HG03108 (cell line): ENCODE measurements at regions not wholly inside any gene's neighbourhood (a gene's known extent, or its start where the extent isn't known, plus 50 kb on each side); places are given as distances from the start of the nearest gene placed in this dataset.
"Not testable (repeated sequence)": the region's sequence is repeated elsewhere in the genome, so short reads cannot be mapped to it uniquely, and the experiment has no call there.

Experiments
- ATAC-seq: cut with Tn5 transposase; IDR thresholded peaks from one replicate; pipeline ENCODE4 v1.9.1; 2021; ENCODE audit warnings: moderate library complexity; ENCODE audit not compliant: unreplicated experiment

DNA sequence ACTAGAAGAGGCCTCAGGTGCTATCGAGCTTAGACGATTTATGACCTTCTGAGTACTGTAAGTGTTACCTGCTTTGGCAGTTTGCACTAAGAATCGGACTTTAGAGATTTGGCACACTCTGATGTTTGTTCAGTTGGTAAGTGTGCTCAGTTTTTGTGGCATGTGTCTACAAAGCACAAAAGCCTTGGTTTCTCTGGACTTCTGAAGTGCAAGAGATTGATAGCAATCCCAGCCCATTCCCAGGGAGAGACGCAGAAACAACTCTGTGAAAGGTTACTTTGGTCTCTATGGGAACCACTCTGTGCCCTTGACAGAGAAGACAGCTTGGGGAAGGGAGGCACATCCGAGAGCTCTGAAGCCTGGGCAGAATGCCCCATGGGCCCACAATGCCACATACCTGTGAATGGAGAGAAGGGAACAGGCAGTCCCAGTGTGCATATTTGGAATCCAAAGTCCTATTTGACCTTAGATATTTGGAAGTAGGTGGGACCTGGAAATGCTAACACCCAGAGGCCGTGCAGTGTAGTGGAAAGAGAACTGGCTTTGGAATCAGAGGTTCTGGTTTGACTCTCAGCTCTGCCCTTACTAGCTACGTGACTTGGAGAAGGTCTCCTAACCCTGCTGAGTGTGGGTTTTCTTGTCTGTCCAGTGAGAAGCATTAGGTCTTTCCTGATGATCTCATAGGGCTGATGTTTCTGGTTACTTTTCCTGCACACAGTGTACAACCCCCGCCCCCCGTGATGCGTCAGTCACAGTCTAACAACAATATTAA lies 194.3 kb upstream of the VLDLR start:
- ATAC-seq, result no peak

DNA sequence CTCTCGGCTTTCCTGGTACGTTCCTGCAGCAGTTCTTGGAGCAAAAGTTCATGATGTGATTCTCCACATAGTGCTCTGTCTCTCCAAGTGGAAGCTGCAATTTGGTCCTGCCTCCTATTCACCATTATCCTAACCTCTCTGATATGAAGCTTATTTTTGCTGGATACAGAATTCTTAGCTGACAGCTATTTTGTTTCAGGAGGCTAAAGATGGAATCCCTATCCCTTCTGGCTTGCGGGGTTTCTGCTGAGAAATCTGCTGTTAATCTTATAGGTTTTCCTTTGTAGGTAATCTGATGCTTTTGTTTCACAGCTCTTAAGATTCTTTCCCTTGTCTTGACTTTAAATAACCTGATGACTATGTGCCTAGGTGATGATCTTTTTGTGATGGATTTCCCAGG lies 181.6 kb upstream of the VLDLR start:
- no peak for ATAC-seq

DNA sequence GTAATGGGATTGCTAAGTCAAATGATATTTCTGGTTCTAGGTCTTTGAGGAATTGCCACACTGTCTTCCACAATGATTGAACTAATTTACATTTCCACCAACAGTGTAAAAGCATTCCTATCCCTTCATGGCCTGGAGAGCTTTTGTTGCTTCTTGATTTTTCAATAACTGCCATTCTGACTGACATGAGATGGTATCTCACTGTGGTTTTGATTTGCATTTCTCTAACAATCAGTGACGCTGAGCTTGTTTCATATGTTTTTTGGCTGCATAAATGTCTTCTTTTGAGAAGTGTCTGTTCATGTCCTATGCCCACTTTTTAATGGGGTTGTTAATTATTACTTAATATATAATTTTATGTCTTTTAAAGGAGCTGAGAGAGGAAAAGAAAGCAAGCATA lies 177.7 kb upstream of the VLDLR start:
- not testable (repeated sequence) for ATAC-seq

DNA sequence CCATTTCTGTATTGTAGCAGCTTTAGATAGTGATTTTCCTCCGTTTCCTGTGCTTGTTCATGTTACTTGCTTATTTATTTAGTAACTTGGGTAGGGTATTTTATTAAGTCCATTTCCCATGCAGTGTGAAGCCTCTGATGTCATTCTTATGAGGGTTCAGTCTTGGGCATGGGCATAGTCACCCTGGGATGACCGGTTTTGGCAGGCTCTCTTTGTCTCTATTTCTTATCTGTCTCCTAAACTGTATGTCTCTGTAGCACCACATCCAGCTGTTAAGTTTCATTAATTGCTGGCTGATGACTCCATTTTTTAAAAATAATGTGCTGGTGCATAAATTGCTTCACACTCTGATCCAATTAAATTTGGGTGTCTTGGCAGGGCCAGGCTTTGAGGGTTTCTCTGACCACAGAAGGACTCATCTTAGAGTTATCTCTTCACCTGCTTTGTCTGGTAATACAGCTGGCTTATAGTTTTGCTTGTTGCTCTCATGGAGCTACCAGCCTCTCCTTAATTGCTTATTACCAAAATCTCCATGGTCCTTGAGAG lies 173.3 kb upstream of the VLDLR start:
- no peak for ATAC-seq

DNA sequence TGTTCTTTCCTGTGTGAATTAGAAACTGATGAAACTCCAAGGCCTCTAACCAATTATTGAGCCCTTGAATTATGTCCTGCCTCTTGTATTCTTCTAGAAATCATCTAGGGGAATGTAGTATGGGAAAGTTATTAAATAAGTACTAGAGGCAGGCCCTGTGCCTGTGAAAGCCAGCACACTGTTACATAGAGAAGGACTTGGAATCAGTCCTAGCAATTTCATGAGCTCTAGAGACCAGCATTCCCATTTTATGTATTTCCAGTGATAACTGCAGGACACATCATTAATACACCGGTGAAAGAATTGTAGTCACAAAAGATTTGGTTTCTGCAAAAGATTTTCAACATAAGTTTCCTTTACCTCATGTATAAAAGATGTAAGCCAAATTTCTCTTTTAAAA lies 168.5 kb upstream of the VLDLR start:
- no peak for ATAC-seq

DNA sequence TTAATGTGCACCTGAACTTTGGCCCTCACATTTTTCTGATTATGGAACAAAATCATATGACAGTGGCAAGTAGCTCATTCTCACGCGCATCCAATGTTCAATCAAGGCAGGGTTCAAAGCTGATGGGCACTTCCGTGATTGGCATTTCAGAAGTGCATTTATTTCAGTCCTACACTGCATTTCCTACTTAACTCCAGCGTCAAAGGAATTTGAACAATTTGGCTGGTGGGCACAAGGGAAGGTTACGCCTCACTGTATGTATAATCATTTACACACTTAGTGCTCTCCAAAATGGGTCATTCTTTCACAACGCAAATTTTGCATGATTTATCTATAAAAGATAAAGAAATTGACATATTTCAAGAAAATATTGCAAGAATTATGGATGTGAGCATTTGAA lies 167.9 kb upstream of the VLDLR start:
- ATAC-seq, result no peak

DNA sequence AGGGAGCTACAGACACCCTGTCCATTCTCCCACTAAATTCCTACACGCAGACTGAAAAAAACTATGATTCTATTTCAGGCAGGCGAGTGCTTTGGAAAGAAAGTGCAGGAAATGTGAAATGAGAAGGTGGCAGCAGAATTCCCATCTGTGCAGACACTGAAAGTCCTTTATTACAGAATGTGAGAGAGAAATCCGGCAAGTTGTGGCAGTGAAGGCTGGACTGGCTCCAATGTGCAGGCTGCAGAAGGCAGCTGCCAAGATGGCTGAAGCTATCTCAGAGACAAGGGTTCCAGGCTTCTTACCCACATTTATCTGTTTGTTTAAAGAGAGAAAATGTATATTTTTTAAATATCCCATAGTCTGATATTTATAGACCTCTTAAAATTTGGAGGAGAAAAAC lies 161.8 kb upstream of the VLDLR start:
- ATAC-seq, result no peak

DNA sequence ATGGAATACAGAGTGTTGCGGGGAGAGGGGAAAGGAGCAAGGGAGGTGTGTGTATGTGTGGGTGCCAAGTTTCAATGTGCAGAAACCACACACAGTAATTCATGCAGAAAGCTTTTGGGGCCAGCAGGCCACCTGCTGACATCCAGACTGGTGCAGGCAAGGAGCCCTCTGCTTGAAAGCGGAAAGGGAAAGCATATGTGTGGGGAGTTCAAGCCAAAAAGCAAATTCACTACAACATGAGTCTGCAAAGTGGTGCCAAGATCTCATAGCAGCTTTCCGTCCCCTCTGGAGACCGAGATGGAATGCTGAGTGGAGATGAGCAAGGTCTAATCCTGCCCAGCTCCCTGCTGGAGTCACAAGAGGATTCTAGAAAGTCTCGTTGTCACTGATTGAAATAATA lies 159.7 kb upstream of the VLDLR start:
- ATAC-seq, result no peak

DNA sequence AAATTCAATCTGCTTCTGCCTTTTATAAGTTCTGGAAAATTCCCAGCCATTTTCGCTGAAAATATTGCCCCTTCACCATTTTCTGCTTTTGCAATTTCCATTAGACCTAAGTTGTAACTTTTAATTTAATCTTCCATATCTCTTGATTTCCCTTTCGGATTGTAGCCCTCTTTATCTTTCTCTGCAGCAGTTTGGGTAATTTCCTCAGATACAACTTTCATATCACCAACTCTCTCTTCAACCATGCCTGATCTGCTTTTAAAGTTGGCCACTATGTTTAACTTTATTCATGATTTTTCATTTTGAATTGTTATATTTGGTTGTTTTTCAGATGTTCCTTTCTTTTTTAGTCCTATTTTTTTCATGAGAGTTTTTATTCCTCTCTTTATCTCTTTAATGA lies 157.0 kb upstream of the VLDLR start:
- ATAC-seq, result no peak

DNA sequence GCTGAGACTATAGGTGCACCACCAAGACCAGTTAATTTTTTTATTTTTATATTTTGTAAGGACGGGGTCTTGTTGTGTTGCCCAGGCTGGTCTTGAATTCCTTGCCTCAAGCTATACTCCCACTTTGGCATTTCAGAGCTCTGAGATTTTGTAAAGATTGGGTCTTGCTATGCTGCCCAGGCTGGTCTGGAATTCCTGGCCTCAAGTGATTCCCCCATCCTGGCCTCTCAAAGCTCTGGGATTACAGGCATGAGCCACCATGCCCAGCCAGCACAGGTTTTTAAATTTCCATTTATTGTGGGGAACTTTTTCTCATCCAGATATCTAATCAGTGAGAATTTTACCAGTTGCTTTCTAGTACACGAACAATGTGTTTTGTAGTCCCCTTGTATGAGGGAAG lies 156.1 kb upstream of the VLDLR start:
- no peak for ATAC-seq

DNA sequence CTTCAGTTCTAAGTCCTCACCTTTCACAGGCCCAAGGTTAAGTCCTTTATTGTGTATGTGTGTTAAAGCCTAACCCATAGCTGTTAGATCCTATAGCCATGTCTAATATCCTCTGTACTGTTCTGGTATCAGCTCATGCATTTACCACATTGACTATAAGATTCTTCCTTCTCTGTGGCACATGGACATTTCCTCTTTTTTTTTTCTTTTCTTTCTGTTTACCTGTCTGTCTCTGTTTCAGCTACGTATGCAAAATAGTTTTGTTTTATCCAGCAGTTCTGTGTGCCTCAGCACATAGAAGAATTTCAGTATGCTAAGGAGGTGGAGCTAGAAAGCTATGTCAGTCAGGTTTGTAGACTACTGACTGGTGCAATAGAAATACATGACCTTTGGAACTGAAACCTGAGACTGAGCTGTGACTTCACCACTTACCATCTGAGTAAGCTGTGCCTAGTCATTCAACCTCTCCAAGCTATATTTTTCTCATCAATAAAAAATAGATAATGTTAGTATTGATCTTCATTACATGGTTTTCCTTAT lies 155.6 kb upstream of the VLDLR start:
- peak; percentile 96 for ATAC-seq

DNA sequence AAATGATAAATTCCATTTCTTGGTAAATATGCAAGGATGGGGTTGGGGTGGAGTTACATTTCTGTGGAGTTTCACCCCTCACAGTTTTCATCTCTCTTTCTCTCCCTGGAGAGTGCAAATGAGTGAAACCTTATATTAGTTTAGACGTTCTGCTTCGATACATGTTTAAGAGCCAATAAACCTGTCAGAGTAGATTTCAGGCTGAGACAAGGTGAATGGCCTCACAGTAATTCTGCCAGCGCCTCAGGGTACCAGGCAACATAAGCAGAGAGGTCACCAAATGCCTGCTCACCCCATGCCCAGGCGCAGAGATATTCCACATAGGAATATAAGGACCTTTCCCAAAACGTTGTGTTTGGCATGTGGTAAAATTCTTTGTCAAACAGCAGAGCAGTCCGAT lies 154.9 kb upstream of the VLDLR start:
- no peak for ATAC-seq

DNA sequence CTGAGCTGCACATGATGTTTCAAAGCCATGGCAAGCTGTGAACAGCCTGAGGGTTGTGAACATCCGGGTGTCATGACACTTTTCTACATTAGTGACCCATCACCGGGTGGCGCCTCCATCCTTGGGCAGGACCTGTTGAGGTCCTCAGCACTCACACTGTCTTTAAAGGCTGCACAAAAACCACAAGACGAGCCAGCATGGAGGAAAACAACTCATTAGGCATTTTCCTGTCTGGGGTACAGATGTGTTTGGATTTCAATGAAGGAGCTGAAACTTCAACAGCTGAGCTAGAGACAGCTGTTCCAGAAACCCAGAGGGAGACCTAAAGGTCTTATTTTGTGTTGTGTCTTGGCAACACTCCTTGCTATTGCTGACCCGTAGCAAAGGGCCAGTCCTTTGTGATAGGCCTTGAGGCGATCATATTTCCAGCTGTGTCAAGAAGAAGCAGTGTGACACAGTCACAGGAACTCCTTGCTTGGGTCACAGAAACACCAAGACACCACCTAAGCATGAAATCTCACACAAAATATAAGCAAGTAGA lies 151.8 kb upstream of the VLDLR start:
- ATAC-seq, result no peak

DNA sequence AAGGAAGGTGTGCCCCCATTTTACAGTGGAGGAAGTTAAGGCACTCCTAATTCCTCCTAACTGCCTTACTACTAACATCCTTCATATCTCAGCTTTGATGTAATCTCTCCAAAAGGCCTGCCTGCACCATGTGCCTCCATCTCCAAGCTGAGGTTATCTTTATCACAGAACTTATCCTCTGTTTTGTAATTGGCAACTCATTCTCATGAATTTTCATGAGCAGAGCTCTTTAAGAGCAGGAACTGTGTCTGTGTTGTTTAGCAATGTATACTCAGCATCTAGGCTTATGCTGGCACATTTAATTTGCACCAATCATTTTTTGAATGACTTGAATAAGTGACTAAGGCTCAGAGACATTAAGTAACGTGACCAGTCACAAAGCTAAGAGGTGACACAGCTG lies 147.9 kb upstream of the VLDLR start:
- no peak for ATAC-seq

DNA sequence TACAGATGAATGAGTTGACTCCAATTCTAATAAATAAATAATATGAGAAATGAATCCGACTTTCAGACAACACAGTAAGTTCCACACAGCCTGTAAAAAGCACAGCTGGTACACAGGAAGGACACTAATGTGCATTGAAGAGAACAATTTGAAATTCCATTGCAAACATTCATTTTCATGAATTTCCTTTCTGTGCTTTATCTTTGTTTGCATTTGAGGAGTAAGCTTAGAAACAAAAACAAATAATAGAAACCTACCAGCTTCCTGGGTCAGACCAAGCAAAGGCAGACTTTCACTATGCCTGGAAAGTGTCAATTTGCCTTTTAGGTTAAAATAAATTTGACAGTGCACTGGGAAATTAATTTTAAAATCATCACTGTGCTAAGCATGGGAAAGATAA lies 143.8 kb upstream of the VLDLR start:
- no peak for ATAC-seq

DNA sequence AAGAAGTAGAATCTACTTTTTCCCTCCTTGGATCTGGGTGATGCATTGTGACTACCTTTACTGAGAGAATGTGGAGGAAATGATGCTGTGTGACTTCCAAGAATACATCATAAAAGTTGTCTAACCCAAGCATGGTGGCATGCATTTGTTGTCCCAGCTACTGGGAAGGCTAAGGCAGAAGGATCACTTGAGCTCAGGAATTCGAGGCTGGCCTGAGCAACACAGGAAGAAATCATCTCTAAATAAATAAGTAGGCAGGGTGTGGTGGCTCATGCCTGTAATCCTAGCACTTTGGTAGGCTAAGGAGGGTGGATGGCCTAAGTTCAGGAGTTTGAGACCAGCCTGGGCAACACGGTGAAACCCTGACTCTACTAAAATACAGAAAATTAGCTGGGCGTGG lies 143.2 kb upstream of the VLDLR start:
- ATAC-seq, result no peak

DNA sequence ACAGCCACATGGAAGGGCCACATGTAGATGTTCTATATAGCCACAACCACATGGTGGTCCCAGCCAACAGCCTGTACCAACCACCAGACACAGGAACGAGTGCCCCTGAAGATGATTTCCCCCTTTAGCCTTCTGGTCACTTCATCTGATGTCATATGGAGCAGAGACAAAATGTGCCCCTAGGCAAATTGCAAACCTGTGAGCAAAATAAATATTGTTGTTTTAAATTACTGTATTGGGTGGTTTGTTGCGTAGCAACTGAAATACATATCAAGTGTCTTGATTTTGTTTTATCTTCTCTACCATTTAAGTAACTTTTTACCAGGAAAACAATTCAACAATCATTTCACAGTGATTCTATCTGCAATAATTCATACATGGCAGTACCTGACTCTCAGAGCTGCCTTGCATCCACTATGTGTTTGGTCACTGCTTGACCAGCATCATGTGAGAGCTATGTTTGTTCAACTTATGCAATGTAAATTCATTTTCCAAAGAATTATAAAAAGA lies 142.5 kb upstream of the VLDLR start:
- no peak for ATAC-seq

DNA sequence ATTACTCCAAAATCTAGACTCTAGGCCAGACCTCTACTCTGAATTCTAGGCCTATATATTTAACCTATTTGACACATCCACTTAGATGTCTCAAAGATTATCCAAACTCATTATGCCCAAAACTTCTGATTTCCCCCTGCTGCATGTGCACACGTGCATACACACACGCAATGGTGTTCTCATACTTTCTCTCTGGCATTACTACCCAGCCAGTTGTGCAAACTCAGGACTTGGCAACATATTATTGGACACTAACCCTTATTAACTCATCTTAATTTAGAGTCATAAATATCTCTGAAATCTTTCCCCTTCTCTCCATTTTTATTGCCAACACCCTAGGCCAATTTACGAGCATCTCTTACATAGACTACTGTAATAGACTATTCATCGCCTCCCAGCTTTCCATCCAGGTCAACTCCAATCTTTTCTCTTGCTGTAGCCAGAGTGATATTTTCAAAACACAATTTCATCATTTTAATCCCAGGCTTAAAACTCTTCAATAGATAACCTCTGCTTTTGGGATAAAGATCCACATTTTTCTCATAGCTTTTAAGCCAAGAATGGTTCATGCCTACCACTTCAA lies 141.2 kb upstream of the VLDLR start:
- no peak for ATAC-seq

DNA sequence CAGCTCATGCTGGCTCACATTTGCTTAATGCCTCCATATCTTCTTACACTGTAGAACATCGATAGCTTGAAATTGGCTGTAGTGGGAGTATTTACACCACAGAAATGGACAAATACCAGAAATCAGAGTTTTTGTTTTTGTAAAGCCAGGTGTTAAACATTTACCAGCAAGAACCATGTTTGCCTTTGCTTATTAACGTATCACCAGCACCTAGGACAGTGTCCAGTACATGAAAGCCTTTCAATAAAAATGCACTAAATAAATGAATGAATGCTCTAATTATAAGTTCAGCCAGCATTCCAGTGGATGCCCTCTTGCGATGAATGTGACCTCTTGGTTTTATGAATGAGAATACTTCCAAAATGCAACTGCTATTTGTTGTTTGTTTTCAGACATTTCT lies 140.4 kb upstream of the VLDLR start:
- ATAC-seq, result no peak

DNA sequence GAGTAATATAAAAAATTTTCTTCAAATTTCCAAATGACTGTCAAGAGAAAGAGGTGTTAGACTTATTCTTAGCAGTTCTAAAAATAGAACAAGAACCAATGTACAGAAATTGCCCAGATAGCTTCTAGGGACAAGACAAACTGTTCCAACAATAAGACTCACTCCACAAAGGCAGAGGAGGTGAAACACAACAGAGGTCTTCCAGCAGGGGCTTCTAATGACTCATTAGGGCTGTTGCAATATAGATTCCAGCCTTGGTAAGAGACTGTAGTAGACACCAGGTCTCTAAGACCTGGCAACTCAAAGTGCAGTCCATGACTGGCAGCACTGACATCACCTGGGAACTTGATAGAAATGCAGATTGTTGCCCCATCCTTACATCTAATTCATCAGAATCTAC lies 134.6 kb upstream of the VLDLR start:
- no peak for ATAC-seq

DNA sequence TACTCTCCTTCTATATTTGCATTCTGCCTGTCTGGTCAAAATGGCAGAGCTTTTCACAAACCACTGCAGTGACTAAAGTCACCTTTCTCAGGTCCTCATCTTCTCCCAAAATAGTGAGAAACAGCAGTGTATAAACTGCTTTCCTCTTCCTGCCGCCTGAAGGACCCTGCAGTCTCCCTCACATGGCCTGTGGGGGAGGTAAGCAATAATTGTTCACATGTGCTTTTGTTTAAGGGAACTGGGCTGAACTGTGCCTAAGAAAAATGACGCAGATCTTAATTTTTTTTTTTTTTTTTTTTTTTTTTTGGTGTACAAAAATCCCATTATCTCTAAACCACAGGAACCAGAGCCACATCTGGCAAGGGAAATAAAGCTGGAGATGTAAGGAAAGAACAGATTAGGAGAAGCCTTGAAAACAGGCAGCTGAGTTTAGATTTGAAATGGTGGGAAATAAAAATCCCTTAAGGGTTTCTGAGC lies 131.7 kb upstream of the VLDLR start:
- no peak for ATAC-seq

DNA sequence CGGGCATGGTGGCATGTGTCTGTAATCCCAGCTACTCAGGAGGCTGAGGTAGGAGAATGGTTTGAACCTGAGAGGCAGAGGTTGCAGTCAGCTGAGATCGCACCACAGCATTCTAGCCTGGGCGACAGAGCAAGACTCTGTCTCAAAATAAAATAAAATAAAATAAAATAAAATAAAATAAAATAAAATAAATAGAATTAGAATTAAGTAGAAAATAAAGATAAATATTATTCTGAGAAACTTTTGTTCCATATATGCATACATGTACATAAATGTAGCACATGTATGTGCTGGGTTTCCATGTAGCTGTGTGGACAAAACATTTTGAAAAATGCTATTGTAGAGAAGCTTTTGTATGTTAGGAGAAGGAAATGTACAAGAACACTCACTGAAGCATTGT lies 129.4 kb upstream of the VLDLR start:
- no peak for ATAC-seq
